AG20443 (cell line): ENCODE measurements at regions not wholly inside any gene's neighbourhood (a gene's known extent, or its start where the extent isn't known, plus 50 kb on each side); places are given as distances from the start of the nearest gene placed in this dataset.
"Not testable (repeated sequence)": the region's sequence is repeated elsewhere in the genome, so short reads cannot be mapped to it uniquely, and the experiment has no call there.

ENCODE experiments used
- DNase-seq: peaks from one replicate; pipeline ENCODE4 v3.0.0; 2012; ENCODE audit warnings: low spot score, mixed read lengths

GRCh38 chr5:171714261-171714660, 71.4 kb upstream of the SMIM23 start:
- DNase-seq, result no peak

- DNase-seq, result no peak
Measured at GRCh38 chr5:171714851-171715250, 70.8 kb upstream of the SMIM23 start.

- DNase-seq, result no peak
Measured at GRCh38 chr5:171715551-171715950, 70.1 kb upstream of the SMIM23 start.

- DNase-seq, result no peak
Measured at GRCh38 chr5:171720086-171720485, 65.5 kb upstream of the SMIM23 start.

- DNase-seq, result no peak
Measured at GRCh38 chr5:171721464-171721863, 64.2 kb upstream of the SMIM23 start.

- no peak for DNase-seq
Measured at GRCh38 chr5:171724468-171725204, 61.0 kb upstream of the SMIM23 start.

- no peak for DNase-seq
Measured at GRCh38 chr5:171725205-171725601, 60.4 kb upstream of the SMIM23 start.

GRCh38 chr5:171726819-171727218, 58.8 kb upstream of the SMIM23 start:
- DNase-seq, result not testable (repeated sequence)

GRCh38 chr5:171728686-171729085, 56.9 kb upstream of the SMIM23 start:
- DNase-seq, result no peak
